ENCODE measurements at regions not wholly inside any gene's neighbourhood (a gene's known extent, or its start where the extent isn't known, plus 50 kb on each side); places are given as distances from the start of the nearest gene placed in this dataset.

- CTCF ChIA-PET = no interaction called here
Observed at GRCh38 chr7:53603461-53603860, 568.0 kb downstream of the POM121L12 start.

GRCh38 chr7:53604201-53604600 is 568.8 kb downstream of the POM121L12 start:
- in situ Hi-C loops (cut with HindIII; ENCODE audit: low pct_unique_long_range_greater_than_20kb, low sequenced_read_pairs) = no loop called here
- ChIA-PET POLR2A (no interaction called here), CTCF (no interaction called here)
- Histone ChIP-seq H3K27me3 (ENCODE audit: control insufficient read depth, insufficient read depth, low read length) (no peaks in the 10 kb centered on the region), H3K4me3 (ENCODE audit: low read depth in 2 of 2, low read length in 2 of 2) (no peak overlapping the region), H3K36me3 (ENCODE audit: control insufficient read depth, insufficient read depth, low read length) (no peaks in the 10 kb centered on the region), H3K9me3 (ENCODE audit: control insufficient read depth, insufficient read depth, low read depth, low read length) (no peaks in the 10 kb centered on the region), H3K4me1 (ENCODE audit: control insufficient read depth, insufficient read depth, low read length) (no peaks in the 10 kb centered on the region), H3K27ac (ENCODE audit: low read length) (no peak overlapping the region)
- ATAC-seq (no peak), DNase-seq (ENCODE audit: low read depth, low spot score) (no peak)
- BruUV-seq (replicated peaks) = no TSS peak
- no peak for TF ChIP-seq SIN3A (IDR thresholded peaks at IDR 0.05; ENCODE audit: borderline replicate concordance, insufficient read depth, low read depth, low read length)
- intact Hi-C loops (cut with micrococcal nuclease; ENCODE audit: unreplicated experiment) = no loop called here

More at GRCh38 chr7:53603461-53603860, 568.0 kb downstream of the POM121L12 start:
- BruUV-seq (replicated peaks) = no TSS peak
- Histone ChIP-seq H3K36me3 (ENCODE audit: control insufficient read depth, insufficient read depth, low read length) (no peaks in the 10 kb centered on the region), H3K4me1 (ENCODE audit: control insufficient read depth, insufficient read depth, low read length) (no peaks in the 10 kb centered on the region), H3K9me3 (ENCODE audit: control insufficient read depth, insufficient read depth, low read depth, low read length) (no peaks in the 10 kb centered on the region), H3K27ac (ENCODE audit: low read length) (no peak overlapping the region), H3K4me3 (ENCODE audit: low read depth in 2 of 2, low read length in 2 of 2) (no peak overlapping the region), H3K27me3 (ENCODE audit: control insufficient read depth, insufficient read depth, low read length) (no peaks in the 10 kb centered on the region)
- no peak for DNase-seq (ENCODE audit: low read depth, low spot score)
- TF ChIP-seq POLR2AphosphoS5 (IDR thresholded peaks at IDR 0.05; ENCODE audit: low read depth, low read length) (no peak), TCF7L2 (IDR thresholded peaks at IDR 0.05; ENCODE audit: low read depth, low read length) (no peak), REST (IDR thresholded peaks at IDR 0.05; ENCODE audit: insufficient read depth in 1 of 2, low read depth in 2 of 2, low read length in 1 of 2) (no peak), SIN3A (IDR thresholded peaks at IDR 0.05; ENCODE audit: borderline replicate concordance, insufficient read depth, low read depth, low read length) (no peak), CTCF (IDR thresholded peaks at IDR 0.05) (no peak)
- POLR2A ChIA-PET = no interaction called here
- intact Hi-C loops (cut with micrococcal nuclease; ENCODE audit: unreplicated experiment) (no loop called here), in situ Hi-C loops (cut with HindIII; ENCODE audit: low pct_unique_long_range_greater_than_20kb, low sequenced_read_pairs) (no loop called here)
- no peak for ATAC-seq

GRCh38 chr7:53607961-53608360 is 572.5 kb downstream of the POM121L12 start:
- no peak for TF ChIP-seq SIN3A (IDR thresholded peaks at IDR 0.05; ENCODE audit: borderline replicate concordance, insufficient read depth, low read depth, low read length)
- no peak for TF ChIP-seq REST (IDR thresholded peaks at IDR 0.05; ENCODE audit: insufficient read depth in 1 of 2, low read depth in 2 of 2, low read length in 1 of 2)
- Histone ChIP-seq H3K9me3 (ENCODE audit: control insufficient read depth, insufficient read depth, low read depth, low read length) (no peaks in the 10 kb centered on the region), H3K27ac (ENCODE audit: low read length) (no peak overlapping the region), H3K27me3 (ENCODE audit: control insufficient read depth, insufficient read depth, low read length) (no peaks in the 10 kb centered on the region), H3K36me3 (ENCODE audit: control insufficient read depth, insufficient read depth, low read length) (no peaks in the 10 kb centered on the region), H3K4me3 (ENCODE audit: low read depth in 2 of 2, low read length in 2 of 2) (no peak overlapping the region), H3K4me1 (ENCODE audit: control insufficient read depth, insufficient read depth, low read length) (no peaks in the 10 kb centered on the region)
- CTCF ChIA-PET = no interaction called here
- no peak for DNase-seq (ENCODE audit: low read depth, low spot score)
- in situ Hi-C loops (cut with HindIII; ENCODE audit: low pct_unique_long_range_greater_than_20kb, low sequenced_read_pairs) = no loop called here
- POLR2A ChIA-PET = no interaction called here
- ATAC-seq = no peak
- BruUV-seq (replicated peaks) = no TSS peak
- intact Hi-C loops (cut with micrococcal nuclease; ENCODE audit: unreplicated experiment) = no loop called here
